K562 (cell line): ENCODE measurements at regions not wholly inside any gene's neighbourhood (a gene's known extent, or its start where the extent isn't known, plus 50 kb on each side); places are given as distances from the start of the nearest gene placed in this dataset.

Experiments used
- ATAC-seq: fragments of 200-7000 bp; cut with Tn5 transposase; 3 replicates; pipeline ENCODE4 v1.9.1; 2020; ENCODE audit warnings: moderate library complexity
- BruUV-seq: library from RNA; stranded (reverse); fragments of 400-500 nt; replicated peaks from 2 replicates; lab custom pipeline; 2021; lab: Mats Ljungman, UMichigan
- CTCF ChIA-PET: fragments of 300-600 bp; formaldehyde crosslinking; extraction: SDS; loops from one replicate; lab custom pipeline; 2021; ENCODE audit warnings: low intra/inter-chr PET ratio; lab: Yijun Ruan, JAX
- POLR2A ChIA-PET: fragments of 300-600, 350-650 bp; sonication (Branson Sonifier 250); formaldehyde crosslinking; extraction: SDS; loops from one replicate; lab custom pipeline; 2021; ENCODE audit warnings: antibody characterized with exemption, inconsistent platforms; lab: Yijun Ruan, JAX
- DNase-seq, 4 experiments: peaks; one replicate each; pipeline versions ENCODE4 v3.0.0 to v3.0.0-alpha.2; 2011 to 2018; ENCODE audit warnings: low spot score in 3 of 4, mixed read lengths in 3 of 4; ENCODE audit errors: extremely low read depth in 1 of 4
- FAIRE-seq: peaks from 2 replicates; lab custom pipeline; 2011; peaks lifted over from hg19 to GRCh38; lab: Jason Lieb, UNC
- H2AFZ ChIP-seq: 2 replicates; pipeline ENCODE4 v1.6.0; 2011; ENCODE audit warnings: low read depth, low read length, control low read depth, inconsistent platforms
- H3K27ac ChIP-seq: fragments of 200-600 bp; 3 replicates; pipeline ENCODE4 v1.8.0; 2011; ENCODE audit warnings: low read depth, mild to moderate bottlenecking, control low read depth, inconsistent platforms, low read length, moderate library complexity, mixed read lengths; ENCODE audit errors: extremely low read depth
- H3K27me3 ChIP-seq, 2 experiments: fragments of 300-600 bp in 1 of 2; 2 replicates in 1 of 2; 3 replicates in 1 of 2; pipeline versions ENCODE4 v1.6.0 to v1.8.0; 2011; ENCODE audit warnings: inconsistent platforms in 2 of 2, low read length in 2 of 2, mild to moderate bottlenecking in 1 of 2, mixed read lengths in 1 of 2, moderate library complexity in 1 of 2; ENCODE audit not compliant: control insufficient read depth in 2 of 2, insufficient read depth in 2 of 2
- H3K36me3 ChIP-seq: fragments of 300-600 bp; 3 replicates; pipeline ENCODE4 v1.8.0; 2011; ENCODE audit warnings: mild to moderate bottlenecking, low read length, inconsistent platforms; ENCODE audit not compliant: control insufficient read depth, insufficient read depth
- H3K4me1 ChIP-seq, 2 experiments: fragments of 200-600 bp in 1 of 2; replicated peaks in 1 of 2; 2 replicates in 1 of 2; 3 replicates in 1 of 2; pipeline versions ENCODE4 v1.5.1 to v1.8.0; 2011; ENCODE audit warnings: inconsistent platforms in 2 of 2, low read length in 2 of 2, mild to moderate bottlenecking in 1 of 2, mixed read lengths in 1 of 2, moderate library complexity in 1 of 2; ENCODE audit not compliant: control insufficient read depth in 2 of 2, insufficient read depth in 2 of 2
- H3K4me2 ChIP-seq: 2 replicates; pipeline ENCODE4 v1.6.1; 2011; ENCODE audit warnings: low read length, control low read depth, inconsistent platforms, mixed read lengths; ENCODE audit not compliant: insufficient read depth
- H3K4me3 ChIP-seq: fragments of 200-600 bp; sonication (generic), shearing (Covaris generic); 2 replicates; pipeline ENCODE4 v1.5.1; 2016; ENCODE audit warnings: control low read depth, inconsistent platforms
- H3K79me2 ChIP-seq: fragments of 200-600 bp; 3 replicates; pipeline ENCODE4 v1.8.0; 2011; ENCODE audit warnings: low read length, inconsistent platforms; ENCODE audit not compliant: control insufficient read depth, insufficient read depth
- H3K9ac ChIP-seq, 2 experiments: 2 replicates each; pipeline versions ENCODE4 v1.6.0 to v1.6.1; 2011; ENCODE audit warnings: low read depth in 2 of 2, low read length in 2 of 2, control low read depth in 1 of 2, inconsistent platforms in 1 of 2, mild to moderate bottlenecking in 1 of 2, mixed read lengths in 1 of 2; ENCODE audit not compliant: insufficient read depth in 1 of 2
- H3K9me1 ChIP-seq: one replicate; pipeline ENCODE4 v1.6.0; 2011; ENCODE audit warnings: inconsistent platforms, mild to moderate bottlenecking, low read length, moderate library complexity; ENCODE audit not compliant: control insufficient read depth, insufficient read depth
- H3K9me3 ChIP-seq: replicated peaks from 2 replicates; pipeline ENCODE4 v1.5.1; 2011; ENCODE audit warnings: low read depth, low read length, inconsistent platforms; ENCODE audit not compliant: control insufficient read depth, insufficient read depth
- H4K20me1 ChIP-seq: replicated peaks from 2 replicates; pipeline ENCODE4 v1.6.1; 2011; ENCODE audit warnings: low read length, inconsistent platforms, mixed read lengths; ENCODE audit not compliant: control insufficient read depth, insufficient read depth
- CGGBP1 ChIP-seq: fragments of 250-450 bp; sonication (Bioruptor Pico); IDR thresholded peaks from 2 replicates; pipeline ENCODE4 v1.9.0; 2021; ENCODE audit warnings: mild to moderate bottlenecking
- DEAF1 ChIP-seq: fragments of 450-650 bp; formaldehyde crosslinking; IDR thresholded peaks from 2 replicates; pipeline ENCODE4 v1.4.0; 2020; ENCODE audit warnings: mild to moderate bottlenecking, moderate library complexity
- IFI16 ChIP-seq: fragments of 250-450 bp; sonication (Bioruptor Pico); IDR thresholded peaks from 2 replicates; pipeline ENCODE4 v2.1.2; 2022; ENCODE audit warnings: mild to moderate bottlenecking, inconsistent platforms
- MEF2A ChIP-seq: IDR thresholded peaks from 2 replicates; pipeline ENCODE4 v1.6.1; 2011; ENCODE audit warnings: low read depth, mild to moderate bottlenecking, low read length, moderate library complexity; ENCODE audit not compliant: control insufficient read depth
- NR2C1 ChIP-seq, 2 experiments: fragments of 450-650 bp; IDR thresholded peaks; 2 replicates each; pipeline ENCODE4 v1.6.1; 2017; ENCODE audit warnings: mild to moderate bottlenecking in 2 of 2, antibody characterized with exemption in 1 of 2, inconsistent platforms in 1 of 2, missing compliant biosample characterization in 1 of 2, missing genetic modification characterization in 1 of 2
- ZNF347 ChIP-seq: fragments of 450-650 bp; formaldehyde crosslinking; IDR thresholded peaks from 2 replicates; pipeline ENCODE4 v1.4.0; 2020; ENCODE audit warnings: low read depth, mild to moderate bottlenecking, moderate library complexity
- WGBS: fragments of 100-300 bp; shearing (Covaris generic); methylation state at CpG from one replicate; pipeline ENCODE4 v1.1.6; 2016; ENCODE audit warnings: low coverage, mixed read lengths; ENCODE audit not compliant: insufficient coverage; ENCODE audit errors: missing lambda C conversion rate; 5-methylcytosine and 5-hydroxymethylcytosine counted together
- in situ Hi-C: fragments of 300-500 bp; cut with MboI; formaldehyde crosslinking; loops from 4 replicates; pipeline ENCODE4 v1.15.0; 2018; ENCODE audit warnings: inconsistent platforms, mixed read lengths
- intact Hi-C: fragments of 100-400 bp; cut with micrococcal nuclease; formaldehyde crosslinking; loops from 2 replicates; pipeline ENCODE4 v1.14.2; 2022
- TF ChIP-seq, protein P1 (sequence below): sonication (generic); formaldehyde crosslinking; IDR thresholded peaks from 2 replicates; pipeline ENCODE4 v1.8.0; 2022; ENCODE audit warnings: missing genetic modification reagents, mild to moderate bottlenecking, borderline replicate concordance

DNA sequence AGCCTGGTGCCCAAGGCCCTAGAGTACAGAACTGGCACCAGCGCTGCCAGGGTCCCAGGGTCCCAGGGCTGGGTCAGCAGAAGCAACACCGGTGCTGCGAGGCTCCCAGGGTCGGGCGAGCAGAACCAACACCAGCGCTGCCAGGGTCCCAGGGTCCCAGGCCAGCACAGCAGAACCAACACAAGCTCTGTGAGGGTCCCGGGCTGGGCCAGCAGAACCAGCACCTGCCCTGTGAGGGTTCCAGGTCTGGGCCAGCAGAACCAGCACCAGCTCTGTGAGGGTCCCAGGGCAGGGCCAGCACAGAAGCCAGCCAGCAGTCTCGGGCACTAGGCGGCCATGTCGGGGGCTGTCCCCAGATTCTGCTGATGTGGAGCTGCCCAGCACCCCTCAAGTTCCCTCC is 93.1 kb downstream of the GALR1 start:
- TF ChIP-seq, protein P1, sequence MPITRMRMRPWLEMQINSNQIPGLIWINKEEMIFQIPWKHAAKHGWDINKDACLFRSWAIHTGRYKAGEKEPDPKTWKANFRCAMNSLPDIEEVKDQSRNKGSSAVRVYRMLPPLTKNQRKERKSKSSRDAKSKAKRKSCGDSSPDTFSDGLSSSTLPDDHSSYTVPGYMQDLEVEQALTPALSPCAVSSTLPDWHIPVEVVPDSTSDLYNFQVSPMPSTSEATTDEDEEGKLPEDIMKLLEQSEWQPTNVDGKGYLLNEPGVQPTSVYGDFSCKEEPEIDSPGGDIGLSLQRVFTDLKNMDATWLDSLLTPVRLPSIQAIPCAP (CRISPR knock-in tag), result no peak
- TF ChIP-seq DEAF1 (CRISPR knock-in tag) (no peak), IFI16 (no peak), ZNF347 (no peak), CGGBP1 (no peak), NR2C1 (IDR thresholded peaks at IDR 0.05) (no peak), NR2C1 (tag; IDR thresholded peaks at IDR 0.05) (no peak), MEF2A (no peak)
- TF ChIP-seq, all 486 proteins: peak for 0
- Histone ChIP-seq H4K20me1 (no peaks in the 10 kb centered on the region), H3K9ac (no peak overlapping the region), H3K9me3 (no peaks in the 10 kb centered on the region), H3K4me2 (no peak overlapping the region), H3K4me1 (no peaks in the 10 kb centered on the region), H3K4me3 (no peak overlapping the region), H2AFZ (no peak overlapping the region), H3K36me3 (no peaks in the 10 kb centered on the region), H3K9me1 (no peaks in the 10 kb centered on the region), H3K27me3 (peaks cover 0 to 6% of the 10 kb centered on the region in 2 experiments; a peak in 1 of 5 replicates), H3K27ac (no peak overlapping the region), H3K79me2 (no peaks in the 10 kb centered on the region)
- no peak for DNase-seq
- in situ Hi-C loops (no loop called here), intact Hi-C loops (no loop called here)
- FAIRE-seq, result no peak
- no peak for ATAC-seq
- CTCF ChIA-PET, result no interaction called here
- BruUV-seq, result no TSS peak
- POLR2A ChIA-PET, result no interaction called here
- WGBS, result 0% methylated on average over 3 of the region's 10 CpGs
